ENCODE measurements at regions not wholly inside any gene's neighbourhood (a gene's known extent, or its start where the extent isn't known, plus 50 kb on each side); places are given as distances from the start of the nearest gene placed in this dataset.

- no peak overlapping the region for H3K4me3 ChIP-seq (ENCODE audit: low read depth, low read length)
- no peak for DNase-seq (ENCODE audit: low read depth)
- TF ChIP-seq CTCF (conservative IDR thresholded peaks at IDR 0.05; ENCODE audit: low read depth, low read length): no peak
Observed at GRCh38 chr2:133713049-133713580, 144.9 kb upstream of the NCKAP5 start.

- TF ChIP-seq CTCF (conservative IDR thresholded peaks at IDR 0.05; ENCODE audit: low read depth, low read length): no peak
- no peak for DNase-seq (ENCODE audit: low read depth)
- no peak overlapping the region for H3K4me3 ChIP-seq (ENCODE audit: low read depth, low read length)
Observed at GRCh38 chr2:133716166-133716565, 147.9 kb upstream of the NCKAP5 start.

- TF ChIP-seq CTCF (conservative IDR thresholded peaks at IDR 0.05; ENCODE audit: low read depth, low read length): no peak
- no peak overlapping the region for H3K4me3 ChIP-seq (ENCODE audit: low read depth, low read length)
- no peak for DNase-seq (ENCODE audit: low read depth)
Observed at GRCh38 chr2:133717497-133717896, 149.2 kb upstream of the NCKAP5 start.

- TF ChIP-seq CTCF (conservative IDR thresholded peaks at IDR 0.05; ENCODE audit: low read depth, low read length): no peak
- peak; percentile 91 for DNase-seq (ENCODE audit: low read depth)
- no peak overlapping the region for H3K4me3 ChIP-seq (ENCODE audit: low read depth, low read length)
Observed at GRCh38 chr2:133718688-133719201, 150.5 kb upstream of the NCKAP5 start.

- no peak overlapping the region for H3K4me3 ChIP-seq (ENCODE audit: low read depth, low read length)
- no peak for TF ChIP-seq CTCF (conservative IDR thresholded peaks at IDR 0.05; ENCODE audit: low read depth, low read length)
- DNase-seq (ENCODE audit: low read depth): no peak
Observed at GRCh38 chr2:133720429-133720828, 152.2 kb upstream of the NCKAP5 start.

- peak; percentile 66 for DNase-seq (ENCODE audit: low read depth)
- no peak for TF ChIP-seq CTCF (conservative IDR thresholded peaks at IDR 0.05; ENCODE audit: low read depth, low read length)
- H3K4me3 ChIP-seq (ENCODE audit: low read depth, low read length): no peak overlapping the region
Observed at GRCh38 chr2:133721118-133721517, 152.9 kb upstream of the NCKAP5 start.

GRCh38 chr2:133723133-133723532, 154.9 kb upstream of the NCKAP5 start:
- DNase-seq (ENCODE audit: low read depth): no peak
- H3K4me3 ChIP-seq (ENCODE audit: low read depth, low read length): no peak overlapping the region
- TF ChIP-seq CTCF (conservative IDR thresholded peaks at IDR 0.05; ENCODE audit: low read depth, low read length): no peak
